GM13977 (cell line): ENCODE measurements at regions not wholly inside any gene's neighbourhood (a gene's known extent, or its start where the extent isn't known, plus 50 kb on each side); places are given as distances from the start of the nearest gene placed in this dataset.

Experiments used
- DNase-seq: peaks from one replicate; pipeline ENCODE4 v3.0.0; 2012; ENCODE audit warnings: low spot score
- CTCF ChIP-seq: IDR thresholded peaks from 2 replicates; pipeline ENCODE4 v1.5.1; 2012; ENCODE audit warnings: mild to moderate bottlenecking, control low read depth; ENCODE audit not compliant: insufficient read depth; ENCODE audit errors: extremely low read depth, missing control alignments
- in situ Hi-C: fragments of 300-500 bp; cut with MboI; formaldehyde crosslinking; loops from one replicate; pipeline ENCODE4 v1.12.0; 2022; ENCODE audit warnings: low sequenced_read_pairs, low pct_unique_long_range_greater_than_20kb, mixed read lengths, inconsistent platforms; ENCODE audit not compliant: unreplicated experiment

- DNase-seq: no peak
- in situ Hi-C loops: no loop called here
- TF ChIP-seq CTCF: no peak
These were observed 242.4 kb upstream of the CSF3R start for GRCh38 chr1:36725151-36725550.

- DNase-seq: no peak
- TF ChIP-seq CTCF: no peak
- in situ Hi-C loops: no loop called here
These were observed 241.1 kb upstream of the CSF3R start for GRCh38 chr1:36723813-36724212.

- no peak for DNase-seq
- in situ Hi-C loops: no loop called here
- no peak for TF ChIP-seq CTCF
These were observed 240.2 kb upstream of the CSF3R start for GRCh38 chr1:36722871-36723270.

GRCh38 chr1:36721261-36721660 lies 238.5 kb upstream of the CSF3R start:
- no peak for DNase-seq
- in situ Hi-C loops: no loop called here
- no peak for TF ChIP-seq CTCF

- DNase-seq: no peak
- no peak for TF ChIP-seq CTCF
- in situ Hi-C loops: no loop called here
These were observed 234.7 kb upstream of the CSF3R start for GRCh38 chr1:36717431-36717830.

GRCh38 chr1:36715797-36716196 lies 233.1 kb upstream of the CSF3R start:
- in situ Hi-C loops: no loop called here
- no peak for TF ChIP-seq CTCF
- no peak for DNase-seq

- DNase-seq: no peak
- no peak for TF ChIP-seq CTCF
- in situ Hi-C loops: no loop called here
These were observed 231.6 kb upstream of the CSF3R start for GRCh38 chr1:36714301-36714700.
